Mucosa of rectum (tissue), 2 donors: ENCODE measurements at regions not wholly inside any gene's neighbourhood (a gene's known extent, or its start where the extent isn't known, plus 50 kb on each side); places are given as distances from the start of the nearest gene placed in this dataset.

Experiments
- H3K27ac ChIP-seq, 2 donors: one replicate each; pipeline ENCODE4 v1.7.0; 2013; ENCODE audit warnings: inconsistent platforms in 2 of 2, low read depth in 2 of 2, low read length in 2 of 2
- H3K27me3 ChIP-seq, 2 donors: one replicate each; pipeline ENCODE4 v1.7.0; 2013; ENCODE audit warnings: low read length in 2 of 2; ENCODE audit not compliant: control insufficient read depth in 2 of 2, insufficient read depth in 2 of 2
- H3K36me3 ChIP-seq, 2 donors: one replicate each; pipeline ENCODE4 v1.7.0; 2013; ENCODE audit warnings: low read length in 2 of 2; ENCODE audit not compliant: control insufficient read depth in 2 of 2, insufficient read depth in 2 of 2
- H3K4me1 ChIP-seq, 2 donors: one replicate each; pipeline ENCODE4 v1.7.0; 2013; ENCODE audit warnings: low read length in 2 of 2, mild to moderate bottlenecking in 1 of 2; ENCODE audit not compliant: control insufficient read depth in 2 of 2, insufficient read depth in 2 of 2
- H3K4me3 ChIP-seq, 2 donors: one replicate each; pipeline ENCODE4 v1.7.0; 2013; ENCODE audit warnings: low read length in 2 of 2
- H3K9ac ChIP-seq, 2 donors: one replicate each; pipeline ENCODE4 v1.7.0; 2013; ENCODE audit warnings: low read length in 2 of 2, low read depth in 1 of 2, mild to moderate bottlenecking in 1 of 2
- H3K9me3 ChIP-seq, 2 donors: one replicate each; pipeline ENCODE4 v1.7.0; 2013; ENCODE audit warnings: low read length in 2 of 2; ENCODE audit not compliant: control insufficient read depth in 2 of 2
- donor health status: healthy.
- donor health status: Normal muscosa, but diverticular disease.

DNA sequence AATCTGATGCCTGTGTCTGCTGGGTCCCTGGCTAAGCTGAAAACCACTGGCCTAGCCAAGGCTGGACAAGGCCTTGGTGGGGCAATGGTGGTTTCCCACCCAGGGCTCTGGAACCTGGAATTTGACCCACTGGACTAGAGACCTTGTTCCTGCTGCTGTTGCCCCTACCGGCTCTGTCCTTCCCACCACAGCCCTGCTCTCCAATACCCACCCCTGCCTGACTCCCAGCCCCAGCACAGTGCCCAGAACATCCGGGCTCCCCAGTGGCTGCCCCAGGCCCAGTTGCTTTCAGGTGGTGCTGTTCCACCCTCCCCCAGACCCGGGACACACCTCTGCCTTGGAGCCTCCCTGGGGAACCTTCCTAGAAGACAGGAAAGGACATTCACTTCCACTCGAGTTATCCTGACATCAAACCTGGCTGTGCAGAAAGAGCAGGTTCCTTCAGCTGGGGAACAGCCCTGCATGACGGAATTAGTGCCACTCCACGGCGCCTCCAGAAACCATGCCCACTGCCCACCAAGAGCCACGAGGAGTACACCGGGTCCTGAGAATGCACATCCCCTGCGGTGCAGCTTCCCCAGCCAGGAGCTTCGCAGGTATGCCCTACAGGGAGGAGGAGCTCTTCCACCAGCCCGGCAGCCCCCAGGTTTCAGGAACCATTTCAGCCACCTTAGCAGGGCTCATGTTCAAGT is 152.8 kb downstream of the OAT start:
- no peaks in the 10 kb centered on the region for H3K4me1 ChIP-seq
- no peaks in the 10 kb centered on the region for H3K9me3 ChIP-seq
- no peak overlapping the region for H3K27ac ChIP-seq
- H3K27me3 ChIP-seq = no peaks in the 10 kb centered on the region
- H3K9ac ChIP-seq = no peak overlapping the region
- no peaks in the 10 kb centered on the region for H3K36me3 ChIP-seq
- H3K4me3 ChIP-seq = no peak overlapping the region

DNA sequence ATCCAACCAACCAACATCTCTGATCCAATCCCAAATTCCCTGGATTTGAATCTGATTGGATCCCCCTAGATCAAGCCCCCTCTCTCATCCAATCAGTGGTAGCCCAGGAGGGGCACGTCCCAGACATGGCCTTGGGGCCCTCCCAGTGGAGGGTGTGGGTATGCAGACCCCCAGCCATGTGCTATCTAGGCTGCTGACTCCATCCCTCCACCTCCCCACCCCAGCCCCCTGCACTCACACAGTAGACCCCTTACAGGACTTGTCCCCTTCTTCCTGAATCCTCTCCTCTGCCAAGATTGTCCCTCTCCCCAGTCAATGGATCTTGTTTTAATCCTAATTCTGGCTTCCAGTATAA is 153.4 kb downstream of the OAT start:
- no peaks in the 10 kb centered on the region for H3K27me3 ChIP-seq
- no peaks in the 10 kb centered on the region for H3K4me1 ChIP-seq
- no peak overlapping the region for H3K27ac ChIP-seq
- no peaks in the 10 kb centered on the region for H3K36me3 ChIP-seq
- H3K9me3 ChIP-seq = no peaks in the 10 kb centered on the region
- no peak overlapping the region for H3K9ac ChIP-seq
- H3K4me3 ChIP-seq = no peak overlapping the region

DNA sequence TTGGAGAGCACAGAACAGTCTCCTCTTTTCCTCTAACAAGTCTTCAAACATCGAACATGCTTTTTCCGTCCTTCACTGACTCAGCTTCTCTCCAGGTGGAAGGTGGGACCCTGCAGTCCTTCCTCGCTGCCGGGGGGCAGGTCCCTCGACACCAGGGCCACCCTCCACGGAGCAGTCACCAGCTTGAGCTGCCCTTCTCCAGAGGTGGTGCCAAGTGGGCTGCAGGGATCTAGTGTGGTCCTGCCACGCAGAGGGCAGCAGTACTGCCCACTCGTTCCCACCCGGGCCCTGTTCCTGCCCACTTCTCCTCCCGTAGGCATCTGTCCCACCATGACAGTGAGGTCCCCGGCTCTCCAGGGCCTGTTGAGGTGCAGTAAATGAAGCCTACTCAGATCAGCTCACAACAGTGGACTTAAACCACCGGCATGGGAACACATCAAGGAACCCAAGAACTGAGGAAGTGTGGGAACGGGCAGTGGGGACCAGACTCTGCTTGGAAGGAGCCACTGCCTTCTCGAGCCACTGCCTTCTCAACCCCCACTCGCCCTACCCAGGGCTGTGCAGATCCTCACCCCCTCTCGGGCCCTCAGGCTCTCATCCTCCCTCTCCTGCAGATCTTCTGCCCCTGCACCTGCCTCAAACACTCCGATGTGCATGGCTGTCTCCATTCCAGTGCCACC is 153.9 kb downstream of the OAT start:
- Histone ChIP-seq H3K9me3 (no peaks in the 10 kb centered on the region), H3K36me3 (no peaks in the 10 kb centered on the region), H3K9ac (no peak overlapping the region), H3K4me1 (no peaks in the 10 kb centered on the region), H3K27ac (no peak overlapping the region), H3K27me3 (no peaks in the 10 kb centered on the region), H3K4me3 (no peak overlapping the region)

DNA sequence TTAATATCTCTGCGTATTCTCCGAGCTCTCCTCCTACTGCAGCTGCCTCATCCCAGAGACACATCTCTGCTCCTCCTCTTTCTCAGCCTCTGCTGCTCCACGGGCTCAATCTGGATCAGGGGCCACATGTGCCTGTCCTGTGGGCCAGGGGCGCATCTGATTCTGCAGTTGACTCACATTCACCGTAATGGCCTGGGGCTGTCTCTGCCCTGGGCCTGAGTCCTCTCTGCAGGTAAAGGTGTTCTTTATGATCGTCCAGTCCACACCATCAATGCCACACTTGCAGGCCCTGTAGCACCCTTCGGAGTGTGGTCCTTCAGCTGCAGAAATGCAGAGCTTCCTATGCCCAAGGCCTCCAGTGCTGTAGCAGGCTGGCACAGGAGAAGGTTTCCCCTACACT is 154.5 kb downstream of the OAT start:
- Histone ChIP-seq H3K4me3 (no peak overlapping the region), H3K27ac (no peak overlapping the region), H3K27me3 (no peaks in the 10 kb centered on the region), H3K9me3 (no peaks in the 10 kb centered on the region), H3K4me1 (no peaks in the 10 kb centered on the region), H3K9ac (no peak overlapping the region), H3K36me3 (no peaks in the 10 kb centered on the region)

DNA sequence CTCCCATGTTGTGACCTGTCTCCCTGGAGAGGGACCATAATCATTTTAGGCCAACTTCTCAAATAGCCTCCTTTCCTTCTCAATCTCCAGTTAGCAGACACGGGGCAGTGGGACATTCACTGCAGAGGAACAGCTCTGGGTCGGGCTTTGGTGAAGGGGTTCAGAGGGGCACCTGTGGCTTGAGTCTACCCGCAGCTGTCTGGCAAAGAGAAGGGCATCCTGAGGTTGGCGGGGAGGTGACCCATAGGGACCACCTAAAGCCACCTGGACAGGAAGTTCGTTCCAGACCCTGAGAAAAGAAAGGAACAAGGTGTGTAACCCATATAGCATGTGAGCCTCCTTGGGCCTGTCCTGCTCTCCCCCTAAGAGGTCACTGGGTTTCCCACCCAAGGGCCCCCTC is 155.0 kb downstream of the OAT start:
- no peak overlapping the region for H3K27ac ChIP-seq
- H3K9ac ChIP-seq = no peak overlapping the region
- H3K4me1 ChIP-seq = no peaks in the 10 kb centered on the region
- no peak overlapping the region for H3K4me3 ChIP-seq
- no peaks in the 10 kb centered on the region for H3K36me3 ChIP-seq
- H3K9me3 ChIP-seq = no peaks in the 10 kb centered on the region
- H3K27me3 ChIP-seq = no peaks in the 10 kb centered on the region

DNA sequence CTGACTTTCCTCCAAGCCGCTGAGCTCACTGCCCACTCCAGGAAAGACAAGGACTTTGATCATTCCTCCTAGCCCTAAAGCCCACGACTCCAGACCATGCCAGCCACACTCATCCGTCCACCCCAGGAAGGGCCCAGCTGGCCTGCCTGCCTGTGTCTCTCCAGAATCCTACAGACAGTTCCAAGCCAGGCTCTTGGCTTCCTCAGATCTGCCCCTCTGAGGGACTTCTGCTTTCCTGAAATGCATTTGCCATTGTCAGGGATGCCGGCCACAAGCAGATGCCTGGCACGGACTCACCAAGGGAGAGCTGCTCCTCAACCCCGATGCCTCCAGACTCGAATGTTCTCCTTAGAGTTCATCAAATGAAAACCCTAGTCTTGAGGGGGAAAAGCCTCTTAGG is 155.8 kb downstream of the OAT start:
- Histone ChIP-seq H3K4me1 (no peaks in the 10 kb centered on the region), H3K9me3 (no peaks in the 10 kb centered on the region), H3K27ac (no peak overlapping the region), H3K9ac (no peak overlapping the region), H3K27me3 (no peaks in the 10 kb centered on the region), H3K4me3 (no peak overlapping the region), H3K36me3 (no peaks in the 10 kb centered on the region)

DNA sequence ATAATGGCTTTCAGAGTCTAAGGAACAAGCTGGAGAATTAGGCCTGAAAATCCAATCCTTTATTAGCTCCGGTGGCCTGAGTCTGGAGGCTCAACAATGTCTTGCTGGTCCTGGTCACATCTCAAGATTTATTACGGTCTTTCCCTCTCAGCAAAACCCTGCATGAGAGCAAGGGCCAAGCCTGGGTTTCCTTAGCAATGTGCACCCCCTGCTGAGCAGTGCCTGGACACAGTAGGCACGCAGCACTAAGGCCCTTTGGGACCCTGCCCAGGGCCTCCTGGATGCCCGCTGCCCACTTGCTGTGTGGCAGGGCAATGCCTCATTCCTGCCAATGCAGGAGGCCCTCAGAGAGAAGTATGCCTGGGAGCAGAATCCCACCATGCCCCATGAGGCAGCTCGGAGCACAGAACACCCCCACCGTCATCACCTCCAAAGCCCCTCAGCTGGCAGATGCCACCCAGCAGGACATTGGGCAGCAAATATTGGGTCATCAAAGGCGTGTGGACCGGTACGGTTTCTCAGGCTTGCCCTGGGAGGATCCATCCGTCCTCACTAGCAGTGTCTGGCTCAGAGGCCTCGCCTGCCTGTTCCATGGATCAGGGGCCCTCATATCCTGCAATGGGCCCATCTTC is 156.4 kb downstream of the OAT start:
- Histone ChIP-seq H3K36me3 (no peaks in the 10 kb centered on the region), H3K4me1 (no peaks in the 10 kb centered on the region), H3K4me3 (no peak overlapping the region), H3K9me3 (no peaks in the 10 kb centered on the region), H3K27ac (no peak overlapping the region), H3K9ac (no peak overlapping the region), H3K27me3 (no peaks in the 10 kb centered on the region)

DNA sequence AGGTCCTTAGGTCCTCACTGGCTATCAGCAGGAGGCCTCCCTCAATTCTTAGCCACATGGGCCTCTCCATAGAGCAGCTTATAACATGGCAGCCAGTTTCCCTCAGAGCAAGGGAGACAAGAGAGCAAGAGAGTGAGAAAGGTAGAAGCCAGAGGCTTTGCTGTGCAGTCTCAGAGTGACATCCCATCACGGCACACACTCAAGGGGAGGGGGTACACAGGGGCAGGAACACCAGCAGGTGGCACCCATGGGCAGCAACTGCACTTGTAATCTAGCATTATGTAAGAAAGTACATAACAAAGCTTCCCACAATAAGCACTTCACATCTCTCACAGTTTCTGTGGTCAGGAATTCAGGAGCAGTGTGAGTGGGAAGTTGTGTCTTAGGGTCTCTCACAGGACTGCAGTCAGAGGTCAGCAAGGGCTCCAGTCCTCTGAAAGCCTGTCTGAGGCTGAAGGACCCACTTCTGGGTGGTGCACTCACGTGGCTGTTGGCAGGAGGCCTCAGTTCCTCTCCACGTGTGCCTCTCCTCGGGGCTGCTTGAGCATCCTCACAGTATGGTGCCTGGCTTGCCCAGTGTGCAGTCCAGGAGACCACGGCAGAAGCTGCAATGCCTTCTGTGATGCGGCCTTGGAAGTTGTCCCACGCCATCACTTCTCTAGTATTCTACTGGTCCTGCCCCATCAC is 159.4 kb downstream of the OAT start:
- H3K9me3 ChIP-seq = no peaks in the 10 kb centered on the region
- H3K27ac ChIP-seq = no peak overlapping the region
- no peak overlapping the region for H3K9ac ChIP-seq
- no peaks in the 10 kb centered on the region for H3K27me3 ChIP-seq
- H3K4me1 ChIP-seq = no peaks in the 10 kb centered on the region
- no peaks in the 10 kb centered on the region for H3K36me3 ChIP-seq
- no peak overlapping the region for H3K4me3 ChIP-seq

DNA sequence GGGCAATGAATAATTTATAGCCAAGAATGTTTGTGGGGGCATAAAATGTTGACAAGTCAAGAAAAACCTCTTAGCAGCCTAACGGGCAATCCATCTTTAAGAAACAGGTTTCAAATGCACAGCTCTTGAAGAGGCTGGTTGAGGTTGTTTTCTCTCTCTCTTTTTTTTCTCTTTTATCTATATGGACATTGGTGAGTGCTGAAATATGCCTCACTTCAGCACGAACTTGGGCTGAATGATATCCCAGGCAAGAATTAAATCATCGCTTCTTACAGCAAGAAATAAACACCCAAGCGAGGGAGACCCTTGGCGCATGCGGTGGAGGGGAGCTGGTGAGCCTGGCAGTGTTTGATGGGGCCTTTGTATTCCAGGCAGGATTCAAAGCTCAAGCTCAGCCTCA is 160.9 kb downstream of the OAT start:
- H3K4me1 ChIP-seq = no peaks in the 10 kb centered on the region
- H3K9me3 ChIP-seq = no peaks in the 10 kb centered on the region
- H3K4me3 ChIP-seq = no peak overlapping the region
- no peaks in the 10 kb centered on the region for H3K27me3 ChIP-seq
- H3K9ac ChIP-seq = no peak overlapping the region
- H3K36me3 ChIP-seq = no peaks in the 10 kb centered on the region
- no peak overlapping the region for H3K27ac ChIP-seq

DNA sequence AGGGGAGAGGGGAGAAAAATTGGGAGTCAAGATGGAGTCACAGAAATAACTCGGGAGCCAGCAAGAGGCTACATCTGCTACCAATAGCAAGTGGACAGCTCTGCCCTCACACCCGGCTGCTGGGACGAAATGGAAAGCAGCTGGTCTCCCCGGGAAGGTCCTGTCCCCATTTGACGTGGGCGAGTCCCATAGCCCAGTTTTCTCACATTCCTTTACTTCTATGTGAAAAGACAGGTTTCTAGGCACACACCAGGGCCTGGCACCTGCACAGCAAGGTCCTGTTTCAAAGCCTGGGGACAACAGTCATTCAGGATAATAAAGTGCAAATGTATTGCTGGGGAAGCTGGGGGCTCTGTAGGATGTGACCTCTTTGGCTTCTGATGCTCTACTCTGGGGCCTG is 162.6 kb downstream of the OAT start:
- no peak overlapping the region for H3K4me3 ChIP-seq
- H3K36me3 ChIP-seq = no peaks in the 10 kb centered on the region
- no peak overlapping the region for H3K27ac ChIP-seq
- no peak overlapping the region for H3K9ac ChIP-seq
- H3K9me3 ChIP-seq = no peaks in the 10 kb centered on the region
- H3K4me1 ChIP-seq = no peaks in the 10 kb centered on the region
- H3K27me3 ChIP-seq = no peaks in the 10 kb centered on the region
